ENCODE measurements at regions not wholly inside any gene's neighbourhood (a gene's known extent, or its start where the extent isn't known, plus 50 kb on each side); places are given as distances from the start of the nearest gene placed in this dataset.

DNA sequence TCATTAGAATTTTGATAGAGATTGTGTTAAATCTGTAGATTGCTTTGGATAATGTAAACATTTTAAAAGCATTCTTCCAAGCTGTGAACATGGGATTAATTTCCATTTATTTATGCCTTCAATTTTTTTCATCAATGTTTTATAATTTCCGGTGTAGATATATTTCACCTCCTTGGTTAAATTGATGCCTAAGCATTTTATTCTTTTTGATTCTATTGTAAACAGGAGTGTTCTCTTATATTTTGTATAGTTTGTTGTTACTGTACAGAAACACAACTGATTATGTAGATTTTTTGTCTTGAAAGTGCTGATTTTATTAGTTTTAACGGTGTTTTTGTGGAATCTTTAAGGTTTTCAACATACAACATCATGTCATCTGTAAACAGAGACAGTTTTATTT is 355.0 kb downstream of the EDEM1 start:
- TF ChIP-seq, protein P1, sequence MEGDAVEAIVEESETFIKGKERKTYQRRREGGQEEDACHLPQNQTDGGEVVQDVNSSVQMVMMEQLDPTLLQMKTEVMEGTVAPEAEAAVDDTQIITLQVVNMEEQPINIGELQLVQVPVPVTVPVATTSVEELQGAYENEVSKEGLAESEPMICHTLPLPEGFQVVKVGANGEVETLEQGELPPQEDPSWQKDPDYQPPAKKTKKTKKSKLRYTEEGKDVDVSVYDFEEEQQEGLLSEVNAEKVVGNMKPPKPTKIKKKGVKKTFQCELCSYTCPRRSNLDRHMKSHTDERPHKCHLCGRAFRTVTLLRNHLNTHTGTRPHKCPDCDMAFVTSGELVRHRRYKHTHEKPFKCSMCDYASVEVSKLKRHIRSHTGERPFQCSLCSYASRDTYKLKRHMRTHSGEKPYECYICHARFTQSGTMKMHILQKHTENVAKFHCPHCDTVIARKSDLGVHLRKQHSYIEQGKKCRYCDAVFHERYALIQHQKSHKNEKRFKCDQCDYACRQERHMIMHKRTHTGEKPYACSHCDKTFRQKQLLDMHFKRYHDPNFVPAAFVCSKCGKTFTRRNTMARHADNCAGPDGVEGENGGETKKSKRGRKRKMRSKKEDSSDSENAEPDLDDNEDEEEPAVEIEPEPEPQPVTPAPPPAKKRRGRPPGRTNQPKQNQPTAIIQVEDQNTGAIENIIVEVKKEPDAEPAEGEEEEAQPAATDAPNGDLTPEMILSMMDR (conservative IDR thresholded peaks at IDR 0.05; ENCODE audit: low read length), result no peak
- TF ChIP-seq EZH2phosphoT487 (IDR thresholded peaks at IDR 0.05; ENCODE audit: borderline replicate concordance), result no peak

All from Loucy (cell line).